GM21528 (cell line): ENCODE measurements at regions not wholly inside any gene's neighbourhood (a gene's known extent, or its start where the extent isn't known, plus 50 kb on each side); places are given as distances from the start of the nearest gene placed in this dataset.

Experiments used
- ATAC-seq: cut with Tn5 transposase; IDR thresholded peaks from one replicate; pipeline ENCODE4 v1.9.1; 2021; ENCODE audit warnings: mild to moderate bottlenecking, moderate library complexity; ENCODE audit not compliant: unreplicated experiment, low FRiP score

DNA sequence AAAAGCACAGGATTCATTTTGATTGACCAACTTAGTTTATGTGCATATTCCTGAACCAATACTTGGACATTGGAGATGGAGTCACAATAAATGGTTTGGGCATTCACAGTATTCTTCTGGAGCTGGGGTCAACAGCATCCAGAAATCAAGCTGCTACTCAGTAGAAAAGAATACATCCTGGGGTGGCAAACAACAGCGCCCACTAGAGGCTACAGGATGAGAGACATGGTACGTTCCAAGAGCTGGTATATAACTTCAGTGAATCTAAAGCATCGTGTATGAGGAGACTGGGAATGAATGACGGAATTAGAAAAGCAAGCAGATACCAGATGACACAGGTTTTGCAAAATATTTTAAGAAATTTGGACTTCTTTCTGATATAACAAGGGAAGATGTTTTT lies 142.9 kb upstream of the FIGN start:
- no peak for ATAC-seq

GRCh38 chr2:163877316-163877715 lies 141.5 kb upstream of the FIGN start:
- ATAC-seq, result no peak

- ATAC-seq, result no peak
Measured at GRCh38 chr2:163863073-163863472, 127.3 kb upstream of the FIGN start.

DNA sequence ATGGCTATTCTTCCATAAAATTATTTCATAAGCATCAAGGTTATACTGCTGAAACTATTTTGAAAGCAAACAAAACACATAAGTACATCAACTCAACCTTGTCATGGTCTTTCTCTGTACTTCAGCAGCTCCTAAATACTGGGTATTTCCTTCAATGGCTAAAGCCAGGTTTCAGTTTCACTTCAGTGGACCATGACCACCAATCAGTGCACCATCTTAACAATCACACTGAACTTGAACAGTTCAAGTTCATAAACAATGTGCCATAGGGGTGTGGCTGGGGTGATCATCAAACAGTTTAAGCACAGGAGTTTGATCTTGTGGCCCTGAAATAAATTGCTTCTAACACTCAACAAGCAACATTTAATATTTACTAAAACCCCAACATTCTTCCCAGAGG lies 124.1 kb upstream of the FIGN start:
- ATAC-seq, result no peak

GRCh38 chr2:163856941-163857340 lies 121.1 kb upstream of the FIGN start:
- no peak for ATAC-seq

GRCh38 chr2:163852616-163853015 lies 116.8 kb upstream of the FIGN start:
- no peak for ATAC-seq

DNA sequence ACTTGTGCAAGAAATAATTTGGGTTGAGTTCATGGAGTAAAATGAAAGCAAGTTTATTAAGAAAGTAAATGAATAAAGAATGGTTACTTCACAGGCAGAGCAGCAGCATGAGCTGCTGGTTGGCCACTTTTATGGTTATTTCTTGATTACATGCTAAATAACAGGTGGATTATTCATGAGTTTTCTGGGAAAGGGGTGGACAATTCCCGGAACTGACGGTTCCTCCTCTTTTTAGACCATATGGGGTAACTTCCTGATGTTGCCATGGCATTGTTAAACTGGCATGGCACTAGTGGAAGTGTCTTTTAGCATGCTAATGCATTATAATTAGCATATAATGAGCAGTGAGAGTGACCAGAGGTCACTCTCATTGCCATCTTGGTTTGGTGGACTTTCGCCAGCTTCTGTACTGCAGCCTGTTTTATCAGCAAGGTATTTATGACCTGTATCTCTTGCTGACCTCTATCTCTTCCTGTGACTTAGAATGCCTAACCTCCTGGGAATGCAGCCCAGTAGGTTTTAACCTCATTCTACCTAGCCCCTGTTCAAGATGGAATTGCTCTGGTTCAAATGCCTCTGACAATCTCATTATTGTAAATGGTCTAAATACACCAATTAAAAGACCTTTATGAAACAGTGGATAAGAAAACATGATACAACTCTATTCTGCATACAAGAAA lies 114.1 kb upstream of the FIGN start:
- ATAC-seq, result no peak

GRCh38 chr2:163838890-163839289 lies 103.1 kb upstream of the FIGN start:
- no peak for ATAC-seq

- no peak for ATAC-seq
Measured at GRCh38 chr2:163836167-163836566, 100.4 kb upstream of the FIGN start.

- ATAC-seq, result no peak
Measured at GRCh38 chr2:163834841-163835240, 99.0 kb upstream of the FIGN start.

GRCh38 chr2:163834221-163834620 lies 98.4 kb upstream of the FIGN start:
- no peak for ATAC-seq

- ATAC-seq, result no peak
Measured at GRCh38 chr2:163828771-163829170, 93.0 kb upstream of the FIGN start.

GRCh38 chr2:163822033-163822432 lies 86.2 kb upstream of the FIGN start:
- ATAC-seq, result no peak

DNA sequence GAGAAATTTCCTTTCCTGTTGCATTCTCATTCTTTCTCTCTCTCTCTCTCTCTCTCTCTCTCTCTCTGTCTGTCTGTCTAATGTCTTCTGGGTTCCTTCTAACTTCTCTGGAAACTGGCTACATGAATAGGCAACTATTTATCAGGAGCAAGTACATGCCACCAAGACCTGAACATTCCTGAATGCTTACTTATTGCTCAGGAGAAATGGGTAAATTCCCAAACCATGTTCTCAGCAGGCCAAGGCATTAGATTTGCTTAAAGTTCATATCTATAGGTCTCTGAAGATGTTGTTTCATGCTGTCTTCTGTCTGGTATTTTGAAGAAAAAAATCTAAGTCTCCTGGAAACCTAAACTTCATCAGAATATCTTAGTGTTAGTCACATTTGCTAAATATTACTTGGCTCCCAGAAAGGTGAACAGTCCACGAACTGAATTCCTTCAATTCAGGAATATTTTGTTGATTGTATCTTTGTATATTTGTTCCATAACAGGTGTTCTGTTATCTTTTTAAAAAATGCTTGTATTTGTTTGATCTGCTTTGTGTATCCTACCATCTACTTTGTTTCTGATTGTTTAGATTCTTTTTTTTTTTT lies 77.2 kb upstream of the FIGN start:
- ATAC-seq, result no peak

GRCh38 chr2:163808406-163808805 lies 72.6 kb upstream of the FIGN start:
- no peak for ATAC-seq

- ATAC-seq, result no peak
Measured at GRCh38 chr2:163802284-163802683, 66.5 kb upstream of the FIGN start.

- no peak for ATAC-seq
Measured at GRCh38 chr2:163801486-163801885, 65.7 kb upstream of the FIGN start.

DNA sequence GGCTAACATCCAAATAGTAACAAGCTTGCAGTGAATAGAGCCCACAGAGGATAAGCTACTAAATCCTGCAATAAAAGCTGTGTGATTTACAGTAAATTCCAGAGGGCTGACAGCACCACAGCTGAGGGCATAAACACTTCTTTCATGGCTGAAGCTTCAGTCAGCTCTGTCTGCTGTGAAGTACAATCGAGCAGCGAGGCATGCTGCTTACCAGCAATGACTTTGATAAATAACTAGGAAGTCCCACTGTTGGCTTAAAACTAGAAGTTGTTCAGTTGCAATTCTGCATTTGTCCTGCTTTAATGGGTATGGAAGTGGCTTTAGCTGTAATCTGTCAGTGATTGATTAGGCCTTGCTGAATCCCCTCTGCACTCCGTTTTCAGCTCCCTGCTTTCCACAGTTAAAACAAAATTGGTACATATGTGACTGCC lies 65.2 kb upstream of the FIGN start:
- ATAC-seq, result no peak

- no peak for ATAC-seq
Measured at GRCh38 chr2:163799807-163800206, 64.0 kb upstream of the FIGN start.

DNA sequence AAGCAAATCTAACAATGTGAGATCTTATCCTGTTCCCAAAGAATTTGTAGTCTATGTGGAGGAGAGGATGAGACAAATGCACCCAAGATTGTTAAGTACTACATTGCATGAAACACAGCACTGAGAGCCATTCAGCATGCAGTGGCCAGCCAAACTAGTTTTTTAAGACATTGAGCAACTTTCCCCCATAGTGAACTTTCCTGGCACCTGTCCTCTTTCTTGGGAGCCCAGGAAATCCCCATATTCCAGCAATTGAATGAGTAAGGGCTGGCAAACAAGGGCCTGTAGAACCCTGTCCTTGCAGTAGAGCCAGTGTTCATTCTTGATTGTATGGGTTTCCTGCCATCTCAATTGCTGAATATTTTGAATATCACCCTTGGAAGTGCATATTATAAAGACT lies 58.8 kb upstream of the FIGN start:
- ATAC-seq, result no peak
